ENCODE measurements at regions not wholly inside any gene's neighbourhood (a gene's known extent, or its start where the extent isn't known, plus 50 kb on each side); places are given as distances from the start of the nearest gene placed in this dataset.

GRCh38 chr10:126795318-126795717, 109.9 kb upstream of the DOCK1 start:
- DNase-seq (ENCODE audit: low read depth in 1 of 2, low spot score in 2 of 2) (no peak), FAIRE-seq (no peak)
- Histone ChIP-seq H3K4me2 (ENCODE audit: insufficient read depth in 1 of 2, low read depth in 2 of 2, low read length in 2 of 2) (no peak overlapping the region), H3K79me2 (ENCODE audit: control insufficient read depth in 1 of 2, insufficient read depth in 2 of 2, low read length in 2 of 2) (no peaks in the 10 kb centered on the region), H3K4ac (replicated peaks; ENCODE audit: insufficient read length, low read depth, low read length) (no peak overlapping the region), H2BK20ac (ENCODE audit: low read length) (no peak overlapping the region), H3K18ac (ENCODE audit: extremely low read depth, low read length) (no peak overlapping the region), H3K27ac (ENCODE audit: low read depth, low read length) (no peak overlapping the region), H3K9ac (replicated peaks in 1 of 4; ENCODE audit: extremely low read depth in 1 of 4, low read depth in 3 of 4, low read length in 3 of 4) (no peak overlapping the region), H2BK120ac (replicated peaks; ENCODE audit: low read depth, low read length) (no peak overlapping the region), H2AFZ (ENCODE audit: low read length) (no peak overlapping the region), H3K23me2 (ENCODE audit: low read depth, low read length) (no peaks in the 10 kb centered on the region), H3K4me1 (replicated peaks in 1 of 4; ENCODE audit: control insufficient read depth in 3 of 4, insufficient read depth in 4 of 4, low read length in 3 of 4) (peaks cover 0 to 3% (median 0%) of the 10 kb centered on the region in 4 experiments; a peak in 1 of 7 replicates), H3K9me3 (ENCODE audit: insufficient read depth in 2 of 2, low read depth in 1 of 2, low read length in 1 of 2) (no peaks in the 10 kb centered on the region), H3K4me3 (ENCODE audit: extremely low read depth in 1 of 4, insufficient read depth in 2 of 4, low read depth in 3 of 4, low read length in 4 of 4) (no peak overlapping the region), H3K79me1 (ENCODE audit: low read depth, low read length) (no peaks in the 10 kb centered on the region), H2BK5ac (ENCODE audit: low read depth, low read length) (no peak overlapping the region), H3K56ac (replicated peaks; ENCODE audit: insufficient read length, low read depth, low read length) (no peak overlapping the region), H2BK12ac (ENCODE audit: low read depth, low read length) (no peak overlapping the region), H3K14ac (ENCODE audit: insufficient read length) (no peak overlapping the region), H2AK5ac (ENCODE audit: low read depth, low read length) (no peak overlapping the region), H3K36me3 (ENCODE audit: control insufficient read depth in 2 of 4, insufficient read depth in 4 of 4, low read length in 3 of 4) (no peaks in the 10 kb centered on the region), H4K20me1 (replicated peaks in 1 of 2; ENCODE audit: control insufficient read depth in 1 of 2, insufficient read depth in 2 of 2, low read length in 2 of 2) (no peaks in the 10 kb centered on the region), H3K23ac (ENCODE audit: insufficient read length) (no peak overlapping the region), H4K5ac (ENCODE audit: insufficient read length, low read depth, low read length) (no peak overlapping the region), H3K27me3 (replicated peaks in 1 of 4; ENCODE audit: control insufficient read depth in 3 of 4, extremely low read depth in 1 of 4, insufficient read depth in 3 of 4, low read length in 3 of 4) (no peaks in the 10 kb centered on the region), H4K91ac (replicated peaks; ENCODE audit: insufficient read length, low read length) (no peak overlapping the region), H4K8ac (ENCODE audit: extremely low read depth, insufficient read depth, low read length) (no peak overlapping the region), H2BK15ac (ENCODE audit: low read length) (no peak overlapping the region)
- TF ChIP-seq YY1 (IDR thresholded peaks at IDR 0.05; ENCODE audit: low read depth, low read length) = no peak
- POLR2A ChIA-PET (ENCODE audit: partially characterized antibody) = interaction anchor here (0.7 kb wide), 1 partner anchor 43 kb away, joined by 3 read pairs; no protein-coding TSS in a partner anchor
- CTCF ChIA-PET (ENCODE audit: partially characterized antibody) = no interaction called here
- WGBS, 2 experiments (ENCODE audit: extremely low coverage in 1 of 2, insufficient coverage in 1 of 2, insufficient read length in 1 of 2, insufficient replicate concordance in 2 of 2, low coverage in 1 of 2, low lambda C conversion rate in 2 of 2, missing lambda C conversion rate in 1 of 2) = 83% methylated on average over 2 of the region's 2 CpGs; no CpG with 5 or more reads in 1 of the 2 experiments

All from H1 (cell line).